ENCODE measurements at regions not wholly inside any gene's neighbourhood (a gene's known extent, or its start where the extent isn't known, plus 50 kb on each side); places are given as distances from the start of the nearest gene placed in this dataset.

- Mint-ChIP-seq H3K4me1 (no peaks in the 10 kb centered on the region), H3K27me3 (no peaks in the 10 kb centered on the region), H3K4me3 (no peak overlapping the region), H3K27ac (no peak overlapping the region), H3K36me3 (no peaks in the 10 kb centered on the region), H3K9me3 (peaks cover 0 to 4% (median 2%) of the 10 kb centered on the region in 7 donors)
- Histone ChIP-seq H3K27ac (ENCODE audit: insufficient read depth, low read length, poor library complexity, severe bottlenecking) (no peak overlapping the region), H3K4me3 (ENCODE audit: low read depth, low read length) (no peak overlapping the region), H3K4me1 (ENCODE audit: control insufficient read depth, insufficient read depth, low read length, poor library complexity, severe bottlenecking) (no peaks in the 10 kb centered on the region), H3K9me3 (ENCODE audit: control insufficient read depth in 2 of 2, low read length in 2 of 2) (no peaks in the 10 kb centered on the region), H3K36me3 (ENCODE audit: control insufficient read depth, insufficient read depth, low read length) (no peaks in the 10 kb centered on the region), H3K27me3 (ENCODE audit: control insufficient read depth, insufficient read depth, low read length) (no peaks in the 10 kb centered on the region)
- DNase-seq (no peak), ATAC-seq (ENCODE audit: low read depth in 2 of 2) (no peak)
These were observed 327.2 kb upstream of the CDIN1 start for GRCh38 chr15:36252146-36252711.

GRCh38 chr15:36254426-36254825, 325.0 kb upstream of the CDIN1 start:
- Mint-ChIP-seq H3K27ac (no peak overlapping the region), H3K27me3 (no peaks in the 10 kb centered on the region), H3K36me3 (no peaks in the 10 kb centered on the region), H3K9me3 (peaks cover 0 to 4% (median 0%) of the 10 kb centered on the region in 7 donors), H3K4me3 (no peak overlapping the region), H3K4me1 (no peaks in the 10 kb centered on the region)
- Histone ChIP-seq H3K27ac (ENCODE audit: insufficient read depth, low read length, poor library complexity, severe bottlenecking) (no peak overlapping the region), H3K36me3 (ENCODE audit: control insufficient read depth, insufficient read depth, low read length) (no peaks in the 10 kb centered on the region), H3K4me3 (ENCODE audit: low read depth, low read length) (no peak overlapping the region), H3K27me3 (ENCODE audit: control insufficient read depth, insufficient read depth, low read length) (no peaks in the 10 kb centered on the region), H3K9me3 (ENCODE audit: control insufficient read depth in 2 of 2, low read length in 2 of 2) (no peaks in the 10 kb centered on the region), H3K4me1 (ENCODE audit: control insufficient read depth, insufficient read depth, low read length, poor library complexity, severe bottlenecking) (no peaks in the 10 kb centered on the region)
- no peak for DNase-seq
- no peak for ATAC-seq (ENCODE audit: low read depth in 2 of 2)

- Histone ChIP-seq H3K4me1 (ENCODE audit: control insufficient read depth, insufficient read depth, low read length, poor library complexity, severe bottlenecking) (no peaks in the 10 kb centered on the region), H3K9me3 (ENCODE audit: control insufficient read depth in 2 of 2, low read length in 2 of 2) (no peaks in the 10 kb centered on the region), H3K4me3 (ENCODE audit: low read depth, low read length) (no peak overlapping the region), H3K27me3 (ENCODE audit: control insufficient read depth, insufficient read depth, low read length) (no peaks in the 10 kb centered on the region), H3K36me3 (ENCODE audit: control insufficient read depth, insufficient read depth, low read length) (no peaks in the 10 kb centered on the region), H3K27ac (ENCODE audit: insufficient read depth, low read length, poor library complexity, severe bottlenecking) (no peak overlapping the region)
- Mint-ChIP-seq H3K27me3 (no peaks in the 10 kb centered on the region), H3K4me1 (no peaks in the 10 kb centered on the region), H3K9me3 (peaks cover 0 to 8% (median 0%) of the 10 kb centered on the region in 7 donors), H3K27ac (no peak overlapping the region), H3K4me3 (no peak overlapping the region), H3K36me3 (no peaks in the 10 kb centered on the region)
- ATAC-seq (ENCODE audit: low read depth in 2 of 2) (no peak), DNase-seq (no peak)
These were observed 323.0 kb upstream of the CDIN1 start for GRCh38 chr15:36256404-36256807.

GRCh38 chr15:36263666-36264065, 315.8 kb upstream of the CDIN1 start:
- H3K27me3 ChIP-seq (ENCODE audit: control insufficient read depth, insufficient read depth, low read length), result no peaks in the 10 kb centered on the region
- H3K4me3 ChIP-seq (ENCODE audit: low read depth, low read length), result no peak overlapping the region
- H3K36me3 Mint-ChIP-seq, result no peaks in the 10 kb centered on the region
- no peak overlapping the region for H3K27ac ChIP-seq (ENCODE audit: insufficient read depth, low read length, poor library complexity, severe bottlenecking)
- no peaks in the 10 kb centered on the region for H3K4me1 ChIP-seq (ENCODE audit: control insufficient read depth, insufficient read depth, low read length, poor library complexity, severe bottlenecking)
- ATAC-seq (ENCODE audit: low read depth in 2 of 2), result no peak
- no peaks in the 10 kb centered on the region for H3K4me1 Mint-ChIP-seq
- DNase-seq, result no peak
- H3K9me3 ChIP-seq (ENCODE audit: control insufficient read depth in 2 of 2, low read length in 2 of 2), result no peaks in the 10 kb centered on the region
- H3K27ac Mint-ChIP-seq, result no peak overlapping the region
- H3K36me3 ChIP-seq (ENCODE audit: control insufficient read depth, insufficient read depth, low read length), result no peaks in the 10 kb centered on the region
- peaks cover 0 to 16% (median 0%) of the 10 kb centered on the region in 7 donors for H3K9me3 Mint-ChIP-seq
- H3K27me3 Mint-ChIP-seq, result no peaks in the 10 kb centered on the region
- H3K4me3 Mint-ChIP-seq, result no peak overlapping the region

- H3K4me3 ChIP-seq (ENCODE audit: low read depth, low read length), result no peak overlapping the region
- H3K4me1 ChIP-seq (ENCODE audit: control insufficient read depth, insufficient read depth, low read length, poor library complexity, severe bottlenecking), result no peaks in the 10 kb centered on the region
- no peaks in the 10 kb centered on the region for H3K9me3 ChIP-seq (ENCODE audit: control insufficient read depth in 2 of 2, low read length in 2 of 2)
- H3K27me3 ChIP-seq (ENCODE audit: control insufficient read depth, insufficient read depth, low read length), result no peaks in the 10 kb centered on the region
- ATAC-seq (ENCODE audit: low read depth in 2 of 2) (no peak), DNase-seq (no peak)
- peaks cover 0 to 16% (median 0%) of the 10 kb centered on the region in 7 donors for H3K9me3 Mint-ChIP-seq
- H3K27ac Mint-ChIP-seq, result no peak overlapping the region
- H3K36me3 Mint-ChIP-seq, result no peaks in the 10 kb centered on the region
- no peak overlapping the region for H3K27ac ChIP-seq (ENCODE audit: insufficient read depth, low read length, poor library complexity, severe bottlenecking)
- no peak overlapping the region for H3K4me3 Mint-ChIP-seq
- H3K36me3 ChIP-seq (ENCODE audit: control insufficient read depth, insufficient read depth, low read length), result no peaks in the 10 kb centered on the region
- H3K27me3 Mint-ChIP-seq, result no peaks in the 10 kb centered on the region
- no peaks in the 10 kb centered on the region for H3K4me1 Mint-ChIP-seq
These were observed 314.0 kb upstream of the CDIN1 start for GRCh38 chr15:36265422-36265821.

- peaks cover 5% of the 10 kb centered on the region for H3K27me3 Mint-ChIP-seq
- no peaks in the 10 kb centered on the region for H3K4me1 Mint-ChIP-seq
- H3K36me3 Mint-ChIP-seq, result no peaks in the 10 kb centered on the region
- no peaks in the 10 kb centered on the region for H3K9me3 ChIP-seq (ENCODE audit: control insufficient read depth in 2 of 2, low read length in 2 of 2)
- no peak overlapping the region for H3K4me3 Mint-ChIP-seq
- H3K27ac Mint-ChIP-seq, result peak overlapping the region in 1 of 3 donors; percentile 41
- no peak overlapping the region for H3K4me3 ChIP-seq (ENCODE audit: low read depth, low read length)
- no peaks in the 10 kb centered on the region for H3K4me1 ChIP-seq (ENCODE audit: control insufficient read depth, insufficient read depth, low read length, poor library complexity, severe bottlenecking)
- no peak for DNase-seq
- no peak for ATAC-seq (ENCODE audit: low read depth in 2 of 2)
- no peaks in the 10 kb centered on the region for H3K27me3 ChIP-seq (ENCODE audit: control insufficient read depth, insufficient read depth, low read length)
- H3K36me3 ChIP-seq (ENCODE audit: control insufficient read depth, insufficient read depth, low read length), result no peaks in the 10 kb centered on the region
- H3K9me3 Mint-ChIP-seq, result peaks cover 0 to 7% (median 4%) of the 10 kb centered on the region in 7 donors
- H3K27ac ChIP-seq (ENCODE audit: insufficient read depth, low read length, poor library complexity, severe bottlenecking), result no peak overlapping the region
These were observed 308.4 kb upstream of the CDIN1 start for GRCh38 chr15:36271048-36271447.

- Histone ChIP-seq H3K4me1 (ENCODE audit: control insufficient read depth, insufficient read depth, low read length, poor library complexity, severe bottlenecking) (no peaks in the 10 kb centered on the region), H3K36me3 (ENCODE audit: control insufficient read depth, insufficient read depth, low read length) (no peaks in the 10 kb centered on the region), H3K27ac (ENCODE audit: insufficient read depth, low read length, poor library complexity, severe bottlenecking) (no peak overlapping the region), H3K27me3 (ENCODE audit: control insufficient read depth, insufficient read depth, low read length) (no peaks in the 10 kb centered on the region), H3K9me3 (ENCODE audit: control insufficient read depth in 2 of 2, low read length in 2 of 2) (peaks cover 0 to 5% of the 10 kb centered on the region in 2 experiments), H3K4me3 (ENCODE audit: low read depth, low read length) (no peak overlapping the region)
- H3K27me3 Mint-ChIP-seq, result peaks cover 5% of the 10 kb centered on the region
- H3K4me3 Mint-ChIP-seq, result no peak overlapping the region
- no peak for ATAC-seq (ENCODE audit: low read depth in 2 of 2)
- H3K9me3 Mint-ChIP-seq, result peaks cover 1 to 19% (median 9%) of the 10 kb centered on the region in 7 donors
- no peak overlapping the region for H3K27ac Mint-ChIP-seq
- H3K4me1 Mint-ChIP-seq, result no peaks in the 10 kb centered on the region
- H3K36me3 Mint-ChIP-seq, result no peaks in the 10 kb centered on the region
- no peak for DNase-seq
These were observed 303.8 kb upstream of the CDIN1 start for GRCh38 chr15:36275656-36276055.

- ATAC-seq (ENCODE audit: low read depth in 2 of 2), result no peak
- H3K27ac ChIP-seq (ENCODE audit: insufficient read depth, low read length, poor library complexity, severe bottlenecking), result no peak overlapping the region
- no peaks in the 10 kb centered on the region for H3K4me1 ChIP-seq (ENCODE audit: control insufficient read depth, insufficient read depth, low read length, poor library complexity, severe bottlenecking)
- H3K36me3 ChIP-seq (ENCODE audit: control insufficient read depth, insufficient read depth, low read length), result no peaks in the 10 kb centered on the region
- peaks cover 0 to 5% of the 10 kb centered on the region in 2 experiments for H3K9me3 ChIP-seq (ENCODE audit: control insufficient read depth in 2 of 2, low read length in 2 of 2)
- Mint-ChIP-seq H3K4me3 (no peak overlapping the region), H3K9me3 (peaks cover 1 to 23% (median 9%) of the 10 kb centered on the region in 7 donors), H3K4me1 (no peaks in the 10 kb centered on the region), H3K36me3 (no peaks in the 10 kb centered on the region), H3K27me3 (peaks cover 4% of the 10 kb centered on the region), H3K27ac (no peak overlapping the region)
- H3K4me3 ChIP-seq (ENCODE audit: low read depth, low read length), result no peak overlapping the region
- no peaks in the 10 kb centered on the region for H3K27me3 ChIP-seq (ENCODE audit: control insufficient read depth, insufficient read depth, low read length)
- no peak for DNase-seq
These were observed 301.2 kb upstream of the CDIN1 start for GRCh38 chr15:36278219-36278618.

Measured in CD4-positive, CD25-positive, alpha-beta regulatory T cell (primary cell).